Liver (tissue), 8 donors: ENCODE measurements at regions not wholly inside any gene's neighbourhood (a gene's known extent, or its start where the extent isn't known, plus 50 kb on each side); places are given as distances from the start of the nearest gene placed in this dataset.

Experiments used
- DNase-seq: peaks from one replicate; pipeline ENCODE4 v3.0.0-alpha.2; 2017; ENCODE audit warnings: low spot score
- H3K27ac ChIP-seq, 2 donors: one replicate each; pipeline ENCODE4 v1.7.0; 2013; ENCODE audit warnings: inconsistent platforms in 2 of 2, low read length in 2 of 2, control low read depth in 1 of 2, low read depth in 1 of 2, mild to moderate bottlenecking in 1 of 2
- H3K27me3 ChIP-seq, 4 donors: one replicate each; pipeline versions ENCODE4 v1.6.1 to v1.7.0; 2013; ENCODE audit warnings: low read length in 3 of 4, inconsistent platforms in 1 of 4, mild to moderate bottlenecking in 1 of 4, moderate library complexity in 1 of 4; ENCODE audit not compliant: control insufficient read depth in 4 of 4, insufficient read depth in 4 of 4
- H3K36me3 ChIP-seq, 4 donors: one replicate each; pipeline versions ENCODE4 v1.6.1 to v1.7.0; 2013; ENCODE audit warnings: low read length in 3 of 4, mild to moderate bottlenecking in 3 of 4, low read depth in 1 of 4, moderate library complexity in 1 of 4; ENCODE audit not compliant: control insufficient read depth in 4 of 4, insufficient read depth in 3 of 4
- H3K4me1 ChIP-seq, 4 donors: one replicate each; pipeline versions ENCODE4 v1.6.1 to v1.7.0; 2013; ENCODE audit warnings: low read length in 3 of 4, mild to moderate bottlenecking in 3 of 4, moderate library complexity in 1 of 4; ENCODE audit not compliant: control insufficient read depth in 4 of 4, insufficient read depth in 4 of 4
- H3K4me3 ChIP-seq, 3 donors: one replicate each; pipeline versions ENCODE4 v1.6.1 to v1.7.0; 2013; ENCODE audit warnings: low read length in 3 of 3, control low read depth in 1 of 3, low read depth in 1 of 3, mild to moderate bottlenecking in 1 of 3
- H3K9ac ChIP-seq, 2 donors: one replicate each; pipeline ENCODE4 v1.7.0; 2013; ENCODE audit warnings: low read length in 2 of 2, mild to moderate bottlenecking in 2 of 2, moderate library complexity in 2 of 2, control low read depth in 1 of 2, low read depth in 1 of 2
- H3K9me3 ChIP-seq, 4 donors: one replicate each; pipeline versions ENCODE4 v1.6.1 to v1.7.0; 2013; ENCODE audit warnings: low read length in 3 of 4; ENCODE audit not compliant: control insufficient read depth in 4 of 4
- EGR1 ChIP-seq, 2 donors: IDR thresholded peaks; 2 replicates each; pipeline ENCODE4 v1.6.1; 2016 to 2018; ENCODE audit warnings: antibody characterized with exemption in 2 of 2, low read depth in 2 of 2
- GABPA ChIP-seq, 2 donors: IDR thresholded peaks in 1 of 2; conservative IDR thresholded peaks in 1 of 2; 2 replicates each; pipeline ENCODE4 v1.6.1; 2016; ENCODE audit warnings: antibody characterized with exemption in 2 of 2, mild to moderate bottlenecking in 1 of 2, moderate library complexity in 1 of 2
- HNF4A ChIP-seq, 2 donors: conservative IDR thresholded peaks; 2 replicates each; pipeline ENCODE4 v1.6.1; 2016; ENCODE audit warnings: antibody characterized with exemption in 2 of 2, mild to moderate bottlenecking in 2 of 2
- RAD21 ChIP-seq, 2 donors: IDR thresholded peaks; 2 replicates each; pipeline ENCODE4 v1.6.1; 2016; ENCODE audit warnings: antibody characterized with exemption in 2 of 2, mild to moderate bottlenecking in 2 of 2
- REST ChIP-seq: IDR thresholded peaks from 2 replicates; pipeline ENCODE4 v1.6.1; 2016; ENCODE audit warnings: antibody characterized with exemption, mild to moderate bottlenecking
- RXRA ChIP-seq, 2 donors: IDR thresholded peaks; 2 replicates each; pipeline ENCODE4 v1.6.1; 2017 to 2018; ENCODE audit warnings: antibody characterized with exemption in 2 of 2, mild to moderate bottlenecking in 1 of 2
- YY1 ChIP-seq: IDR thresholded peaks from 2 replicates; pipeline ENCODE4 v1.6.1; 2016; ENCODE audit warnings: antibody characterized with exemption, mild to moderate bottlenecking
- ZBTB33 ChIP-seq: IDR thresholded peaks from 2 replicates; pipeline ENCODE4 v1.6.1; 2016; ENCODE audit warnings: antibody characterized with exemption
- whole genome bisulfite sequencing: extraction: QIAGEN DNeasy Blood & Tissue Kit; methylation state at CpG from one replicate; pipeline ENCODE4 v1.1.7; 2013; 5-methylcytosine and 5-hydroxymethylcytosine counted together
- TF ChIP-seq, protein P1 (sequence below): fragments of 150-350 bp; IDR thresholded peaks from 2 replicates; pipeline ENCODE4 v1.5.1; 2017; ENCODE audit warnings: improper control_type of control experiment, low read depth, low read length; ENCODE audit not compliant: missing input control
- donor health status: healthy.
- donor health status: healthy.
- donor health status: healthy.
- donor health status: healthy.
- donor health status: healthy.

GRCh38 chr4:181528570-181529184 lies 714.5 kb upstream of the TENM3 start:
- WGBS, result 3% methylated on average over 4 of the region's 4 CpGs
- H3K36me3 ChIP-seq, result no peaks in the 10 kb centered on the region
- TF ChIP-seq RAD21 (IDR thresholded peaks at IDR 0.05) (peak; percentile 90 to 94), ZBTB33 (no peak)
- TF ChIP-seq, protein P1, sequence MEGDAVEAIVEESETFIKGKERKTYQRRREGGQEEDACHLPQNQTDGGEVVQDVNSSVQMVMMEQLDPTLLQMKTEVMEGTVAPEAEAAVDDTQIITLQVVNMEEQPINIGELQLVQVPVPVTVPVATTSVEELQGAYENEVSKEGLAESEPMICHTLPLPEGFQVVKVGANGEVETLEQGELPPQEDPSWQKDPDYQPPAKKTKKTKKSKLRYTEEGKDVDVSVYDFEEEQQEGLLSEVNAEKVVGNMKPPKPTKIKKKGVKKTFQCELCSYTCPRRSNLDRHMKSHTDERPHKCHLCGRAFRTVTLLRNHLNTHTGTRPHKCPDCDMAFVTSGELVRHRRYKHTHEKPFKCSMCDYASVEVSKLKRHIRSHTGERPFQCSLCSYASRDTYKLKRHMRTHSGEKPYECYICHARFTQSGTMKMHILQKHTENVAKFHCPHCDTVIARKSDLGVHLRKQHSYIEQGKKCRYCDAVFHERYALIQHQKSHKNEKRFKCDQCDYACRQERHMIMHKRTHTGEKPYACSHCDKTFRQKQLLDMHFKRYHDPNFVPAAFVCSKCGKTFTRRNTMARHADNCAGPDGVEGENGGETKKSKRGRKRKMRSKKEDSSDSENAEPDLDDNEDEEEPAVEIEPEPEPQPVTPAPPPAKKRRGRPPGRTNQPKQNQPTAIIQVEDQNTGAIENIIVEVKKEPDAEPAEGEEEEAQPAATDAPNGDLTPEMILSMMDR, result peak; percentile 85
- H3K9ac ChIP-seq, result no peak overlapping the region
- no peaks in the 10 kb centered on the region for H3K9me3 ChIP-seq
- peak; percentile 64 for DNase-seq
- H3K27ac ChIP-seq, result no peak overlapping the region
- H3K4me3 ChIP-seq, result no peak overlapping the region
- H3K4me1 ChIP-seq, result no peaks in the 10 kb centered on the region
- H3K27me3 ChIP-seq, result peaks cover 0 to 3% (median 0%) of the 10 kb centered on the region in 4 donors

- peaks cover 0 to 3% (median 0%) of the 10 kb centered on the region in 4 donors for H3K27me3 ChIP-seq
- no peak overlapping the region for H3K27ac ChIP-seq
- H3K9ac ChIP-seq, result no peak overlapping the region
- no peak overlapping the region for H3K4me3 ChIP-seq
- H3K36me3 ChIP-seq, result no peaks in the 10 kb centered on the region
- no peak for TF ChIP-seq EGR1 (IDR thresholded peaks at IDR 0.05; ENCODE audit: low read depth in 2 of 2)
- no peak for TF ChIP-seq ZBTB33
- no peaks in the 10 kb centered on the region for H3K9me3 ChIP-seq
- DNase-seq, result no peak
- 22% methylated on average over 4 of the region's 4 CpGs for WGBS
- no peaks in the 10 kb centered on the region for H3K4me1 ChIP-seq
Measured at GRCh38 chr4:181529537-181529936, 713.7 kb upstream of the TENM3 start.

DNA sequence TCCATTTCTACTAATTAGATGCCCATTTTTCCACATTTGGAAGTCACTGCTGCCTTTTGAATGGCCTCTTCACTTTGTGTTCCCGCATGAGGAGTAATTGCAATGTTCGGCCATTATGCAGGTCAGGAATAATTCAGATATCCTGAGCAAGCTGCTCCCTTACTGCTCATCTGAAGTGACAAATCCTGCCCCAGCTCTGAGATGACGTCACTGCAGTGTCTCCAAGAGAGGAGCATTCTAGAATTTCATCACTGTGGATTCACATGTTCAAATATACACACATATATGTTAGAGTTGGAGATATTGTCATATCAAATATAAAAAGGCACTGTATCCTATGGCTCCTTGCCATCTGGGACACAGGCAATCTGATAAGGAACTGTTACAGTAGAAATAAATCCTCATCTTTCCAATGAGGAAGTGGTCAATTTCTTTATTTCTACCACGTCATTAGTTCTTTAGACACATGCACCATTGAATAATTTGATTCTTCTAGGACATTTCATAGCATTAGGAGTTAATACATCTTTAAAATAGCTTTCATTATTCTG lies 706.9 kb upstream of the TENM3 start:
- peaks cover 0 to 2% (median under 1%) of the 10 kb centered on the region in 4 donors for H3K27me3 ChIP-seq
- no peak overlapping the region for H3K27ac ChIP-seq
- H3K4me3 ChIP-seq, result no peak overlapping the region
- H3K36me3 ChIP-seq, result no peaks in the 10 kb centered on the region
- no peaks in the 10 kb centered on the region for H3K9me3 ChIP-seq
- H3K9ac ChIP-seq, result no peak overlapping the region
- DNase-seq, result no peak
- H3K4me1 ChIP-seq, result no peaks in the 10 kb centered on the region
- WGBS, result 65% methylated on average over 4 of the region's 4 CpGs
- TF ChIP-seq RAD21 (IDR thresholded peaks at IDR 0.05) (no peak), YY1 (no peak), RXRA (IDR thresholded peaks at IDR 0.05) (no peak), HNF4A (conservative IDR thresholded peaks at IDR 0.05) (no peak), EGR1 (IDR thresholded peaks at IDR 0.05; ENCODE audit: low read depth in 2 of 2) (no peak), GABPA (IDR thresholded peaks at IDR 0.05 in 1 of 2, conservative IDR thresholded peaks at IDR 0.05 in 1 of 2) (no peak), ZBTB33 (no peak), REST (no peak)
- TF ChIP-seq, protein P1, result no peak
